ENCODE measurements at regions not wholly inside any gene's neighbourhood (a gene's known extent, or its start where the extent isn't known, plus 50 kb on each side); places are given as distances from the start of the nearest gene placed in this dataset.

GRCh38 chr15:86021281-86022264, 58.1 kb upstream of the AGBL1 start:
- TF ChIP-seq CTCF (IDR thresholded peaks at IDR 0.05; ENCODE audit: low read depth, low read length): no peak
- TF ChIP-seq EZH2phosphoT487 (IDR thresholded peaks at IDR 0.05; ENCODE audit: low read depth): no peak
